ENCODE measurements at regions not wholly inside any gene's neighbourhood (a gene's known extent, or its start where the extent isn't known, plus 50 kb on each side); places are given as distances from the start of the nearest gene placed in this dataset.

- intact Hi-C loops (cut with micrococcal nuclease; ENCODE audit: unreplicated experiment): no loop called here
- Histone ChIP-seq H3K4me2 (ENCODE audit: low read depth, low read length) (no peak overlapping the region), H3K27me3 (ENCODE audit: control insufficient read depth in 1 of 2, insufficient read depth in 2 of 2, low read length in 2 of 2) (no peaks in the 10 kb centered on the region), H3K4me3 (replicated peaks in 1 of 3; ENCODE audit: insufficient read depth in 1 of 3, low read depth in 2 of 3, low read length in 3 of 3) (no peak overlapping the region), H3K27ac (ENCODE audit: extremely low read length, insufficient read depth, low read length) (no peak overlapping the region), H3K9me3 (ENCODE audit: low read length) (no peaks in the 10 kb centered on the region), H2AFZ (ENCODE audit: low read length) (no peak overlapping the region), H3K79me2 (ENCODE audit: insufficient read depth, low read length) (no peaks in the 10 kb centered on the region), H3K9ac (ENCODE audit: insufficient read depth, low read depth, low read length) (no peak overlapping the region), H3K4me1 (ENCODE audit: insufficient read depth, low read length) (no peaks in the 10 kb centered on the region), H3K36me3 (replicated peaks in 1 of 2; ENCODE audit: control insufficient read depth in 1 of 2, insufficient read depth in 2 of 2, low read length in 2 of 2) (no peaks in the 10 kb centered on the region), H4K20me1 (ENCODE audit: insufficient read depth, low read length) (no peaks in the 10 kb centered on the region)
- TF ChIP-seq ARID3A (IDR thresholded peaks at IDR 0.05; ENCODE audit: low read depth, low read length) (no peak), RFXANK (CRISPR knock-in tag; IDR thresholded peaks at IDR 0.05) (no peak), ZNF20 (CRISPR knock-in tag; IDR thresholded peaks at IDR 0.05) (no peak), KDM3A (CRISPR knock-in tag; IDR thresholded peaks at IDR 0.05; ENCODE audit: low read depth) (no peak)
- 38% methylated on average over 3 of the region's 3 CpGs for WGBS (ENCODE audit: low lambda C conversion rate)
- DNase-seq (ENCODE audit: low spot score) (no peak), ATAC-seq (no peak), FAIRE-seq (no peak)
- BruUV-seq (replicated peaks): no TSS peak
- POLR2A ChIA-PET: no interaction called here
- in situ Hi-C loops (cut with HindIII; ENCODE audit: extremely low pct_ligation_motif_present, low pct_unique_long_range_greater_than_20kb): no loop called here
- CTCF ChIA-PET (ENCODE audit: low intra/inter-chr PET ratio, low total read pairs): no interaction called here
Measured at GRCh38 chr7:91503934-91504555, 239.8 kb downstream of the FZD1 start.

- 0% methylated on average over 2 of the region's 2 CpGs for WGBS (ENCODE audit: low lambda C conversion rate)
- H3K27ac ChIP-seq (ENCODE audit: extremely low read length, insufficient read depth, low read length): no peak overlapping the region
- no peaks in the 10 kb centered on the region for H3K36me3 ChIP-seq (replicated peaks in 1 of 2; ENCODE audit: control insufficient read depth in 1 of 2, insufficient read depth in 2 of 2, low read length in 2 of 2)
- no peak for ATAC-seq
- FAIRE-seq: no peak
- no peaks in the 10 kb centered on the region for H3K4me1 ChIP-seq (ENCODE audit: insufficient read depth, low read length)
- H3K79me2 ChIP-seq (ENCODE audit: insufficient read depth, low read length): no peaks in the 10 kb centered on the region
- H3K9me3 ChIP-seq (ENCODE audit: low read length): no peaks in the 10 kb centered on the region
- ChIA-PET POLR2A (no interaction called here), CTCF (ENCODE audit: low intra/inter-chr PET ratio, low total read pairs) (no interaction called here)
- no peak overlapping the region for H3K4me2 ChIP-seq (ENCODE audit: low read depth, low read length)
- no peaks in the 10 kb centered on the region for H4K20me1 ChIP-seq (ENCODE audit: insufficient read depth, low read length)
- no TSS peak for BruUV-seq (replicated peaks)
- DNase-seq (ENCODE audit: low spot score): no peak
- H3K27me3 ChIP-seq (ENCODE audit: control insufficient read depth in 1 of 2, insufficient read depth in 2 of 2, low read length in 2 of 2): no peaks in the 10 kb centered on the region
- H3K9ac ChIP-seq (ENCODE audit: insufficient read depth, low read depth, low read length): no peak overlapping the region
- H3K4me3 ChIP-seq (replicated peaks in 1 of 3; ENCODE audit: insufficient read depth in 1 of 3, low read depth in 2 of 3, low read length in 3 of 3): no peak overlapping the region
- in situ Hi-C loops (cut with HindIII; ENCODE audit: extremely low pct_ligation_motif_present, low pct_unique_long_range_greater_than_20kb): no loop called here
- no peak overlapping the region for H2AFZ ChIP-seq (ENCODE audit: low read length)
- intact Hi-C loops (cut with micrococcal nuclease; ENCODE audit: unreplicated experiment): no loop called here
- TF ChIP-seq CERS6 (CRISPR knock-in tag; IDR thresholded peaks at IDR 0.05): no peak
- no peak for TF ChIP-seq ZNF224 (CRISPR knock-in tag; IDR thresholded peaks at IDR 0.05)
- no peak for TF ChIP-seq NCOA5 (CRISPR knock-in tag; IDR thresholded peaks at IDR 0.05)
- no peak for TF ChIP-seq ZNF577 (CRISPR knock-in tag; IDR thresholded peaks at IDR 0.05; ENCODE audit: borderline replicate concordance, low read depth)
- TF ChIP-seq MTF1 (CRISPR knock-in tag; IDR thresholded peaks at IDR 0.05): no peak
- TF ChIP-seq FUBP1 (CRISPR knock-in tag; IDR thresholded peaks at IDR 0.05; ENCODE audit: borderline replicate concordance): no peak
- TF ChIP-seq ZBTB7B (CRISPR knock-in tag; IDR thresholded peaks at IDR 0.05): no peak
- TF ChIP-seq ZNF331 (CRISPR knock-in tag; IDR thresholded peaks at IDR 0.05): no peak
- TF ChIP-seq CSRNP1 (CRISPR knock-in tag; IDR thresholded peaks at IDR 0.05): no peak
- no peak for TF ChIP-seq ZNF775 (CRISPR knock-in tag; IDR thresholded peaks at IDR 0.05; ENCODE audit: borderline replicate concordance)
Measured at GRCh38 chr7:91504919-91505318, 240.7 kb downstream of the FZD1 start.

Measured in HepG2 (cell line).